ENCODE measurements at regions not wholly inside any gene's neighbourhood (a gene's known extent, or its start where the extent isn't known, plus 50 kb on each side); places are given as distances from the start of the nearest gene placed in this dataset.

DNA sequence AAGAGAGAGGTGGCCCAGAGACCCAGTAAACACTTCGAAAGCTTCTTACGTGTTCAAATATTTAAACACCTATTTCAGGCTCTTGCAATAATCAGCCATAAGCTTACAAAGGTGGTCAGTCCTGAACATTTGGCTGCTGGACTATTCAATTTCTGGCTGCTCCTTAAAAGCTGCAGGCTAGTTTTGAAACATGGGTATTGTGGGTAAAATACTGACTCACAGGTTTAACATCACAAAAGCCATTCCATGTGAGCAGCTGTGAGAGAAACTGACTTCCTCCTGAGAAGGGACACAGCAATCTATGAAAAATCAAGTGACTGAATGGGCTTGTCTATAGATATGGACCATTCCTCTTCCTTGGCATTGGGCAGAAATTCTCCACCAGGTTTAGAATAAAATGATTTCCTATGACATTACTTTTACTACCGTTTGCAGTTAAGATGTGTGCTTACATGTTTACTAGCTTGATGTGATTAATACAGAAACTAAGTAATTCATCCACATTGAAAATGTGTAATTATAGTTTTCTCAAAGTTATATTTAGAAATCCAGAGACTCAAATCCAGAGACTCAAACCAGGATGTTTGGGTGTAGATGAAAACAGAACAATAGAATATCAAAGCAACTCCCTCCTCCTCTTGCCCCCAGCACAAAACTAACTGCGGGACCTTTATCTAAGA lies 252.3 kb downstream of the GATA3 start:
- TF ChIP-seq, protein P1, sequence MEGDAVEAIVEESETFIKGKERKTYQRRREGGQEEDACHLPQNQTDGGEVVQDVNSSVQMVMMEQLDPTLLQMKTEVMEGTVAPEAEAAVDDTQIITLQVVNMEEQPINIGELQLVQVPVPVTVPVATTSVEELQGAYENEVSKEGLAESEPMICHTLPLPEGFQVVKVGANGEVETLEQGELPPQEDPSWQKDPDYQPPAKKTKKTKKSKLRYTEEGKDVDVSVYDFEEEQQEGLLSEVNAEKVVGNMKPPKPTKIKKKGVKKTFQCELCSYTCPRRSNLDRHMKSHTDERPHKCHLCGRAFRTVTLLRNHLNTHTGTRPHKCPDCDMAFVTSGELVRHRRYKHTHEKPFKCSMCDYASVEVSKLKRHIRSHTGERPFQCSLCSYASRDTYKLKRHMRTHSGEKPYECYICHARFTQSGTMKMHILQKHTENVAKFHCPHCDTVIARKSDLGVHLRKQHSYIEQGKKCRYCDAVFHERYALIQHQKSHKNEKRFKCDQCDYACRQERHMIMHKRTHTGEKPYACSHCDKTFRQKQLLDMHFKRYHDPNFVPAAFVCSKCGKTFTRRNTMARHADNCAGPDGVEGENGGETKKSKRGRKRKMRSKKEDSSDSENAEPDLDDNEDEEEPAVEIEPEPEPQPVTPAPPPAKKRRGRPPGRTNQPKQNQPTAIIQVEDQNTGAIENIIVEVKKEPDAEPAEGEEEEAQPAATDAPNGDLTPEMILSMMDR (IDR thresholded peaks at IDR 0.05), result no peak
- TF ChIP-seq POLR2A (IDR thresholded peaks at IDR 0.05), result no peak
